ENCODE measurements at regions not wholly inside any gene's neighbourhood (a gene's known extent, or its start where the extent isn't known, plus 50 kb on each side); places are given as distances from the start of the nearest gene placed in this dataset.

DNA sequence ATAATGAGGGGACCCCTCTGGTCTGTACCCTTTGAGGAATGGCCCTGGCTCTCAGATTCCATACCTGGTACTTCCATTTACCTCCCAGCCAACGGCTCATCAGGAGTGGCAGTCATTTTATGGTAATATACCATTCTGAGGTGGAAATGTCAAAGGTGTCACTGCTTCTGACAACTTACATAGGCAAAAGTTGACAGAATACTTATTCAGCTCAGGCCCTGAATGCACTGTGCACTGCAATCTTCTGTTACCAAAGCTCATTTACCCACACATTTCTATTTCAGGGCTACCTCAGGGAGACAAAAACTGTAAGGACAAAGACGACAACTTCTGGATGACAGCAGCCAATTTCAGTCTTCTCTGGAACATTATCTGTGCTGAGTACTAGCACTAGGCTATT lies 212.2 kb upstream of the TMEM260 start:
- Mint-ChIP-seq H3K9me3 (ENCODE audit: unreplicated experiment) (no peaks in the 10 kb centered on the region), H3K36me3 (ENCODE audit: low read depth, unreplicated experiment) (no peaks in the 10 kb centered on the region), H3K27me3 (ENCODE audit: unreplicated experiment) (no peaks in the 10 kb centered on the region), H3K27ac (ENCODE audit: unreplicated experiment) (no peak overlapping the region), H3K4me1 (ENCODE audit: unreplicated experiment) (peaks cover 6% of the 10 kb centered on the region), H3K4me3 (ENCODE audit: unreplicated experiment) (no peak overlapping the region)
- TF ChIP-seq, protein P1, sequence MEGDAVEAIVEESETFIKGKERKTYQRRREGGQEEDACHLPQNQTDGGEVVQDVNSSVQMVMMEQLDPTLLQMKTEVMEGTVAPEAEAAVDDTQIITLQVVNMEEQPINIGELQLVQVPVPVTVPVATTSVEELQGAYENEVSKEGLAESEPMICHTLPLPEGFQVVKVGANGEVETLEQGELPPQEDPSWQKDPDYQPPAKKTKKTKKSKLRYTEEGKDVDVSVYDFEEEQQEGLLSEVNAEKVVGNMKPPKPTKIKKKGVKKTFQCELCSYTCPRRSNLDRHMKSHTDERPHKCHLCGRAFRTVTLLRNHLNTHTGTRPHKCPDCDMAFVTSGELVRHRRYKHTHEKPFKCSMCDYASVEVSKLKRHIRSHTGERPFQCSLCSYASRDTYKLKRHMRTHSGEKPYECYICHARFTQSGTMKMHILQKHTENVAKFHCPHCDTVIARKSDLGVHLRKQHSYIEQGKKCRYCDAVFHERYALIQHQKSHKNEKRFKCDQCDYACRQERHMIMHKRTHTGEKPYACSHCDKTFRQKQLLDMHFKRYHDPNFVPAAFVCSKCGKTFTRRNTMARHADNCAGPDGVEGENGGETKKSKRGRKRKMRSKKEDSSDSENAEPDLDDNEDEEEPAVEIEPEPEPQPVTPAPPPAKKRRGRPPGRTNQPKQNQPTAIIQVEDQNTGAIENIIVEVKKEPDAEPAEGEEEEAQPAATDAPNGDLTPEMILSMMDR (IDR thresholded peaks at IDR 0.05; ENCODE audit: unreplicated experiment): no peak
- no peak for DNase-seq (ENCODE audit: low spot score)

DNA sequence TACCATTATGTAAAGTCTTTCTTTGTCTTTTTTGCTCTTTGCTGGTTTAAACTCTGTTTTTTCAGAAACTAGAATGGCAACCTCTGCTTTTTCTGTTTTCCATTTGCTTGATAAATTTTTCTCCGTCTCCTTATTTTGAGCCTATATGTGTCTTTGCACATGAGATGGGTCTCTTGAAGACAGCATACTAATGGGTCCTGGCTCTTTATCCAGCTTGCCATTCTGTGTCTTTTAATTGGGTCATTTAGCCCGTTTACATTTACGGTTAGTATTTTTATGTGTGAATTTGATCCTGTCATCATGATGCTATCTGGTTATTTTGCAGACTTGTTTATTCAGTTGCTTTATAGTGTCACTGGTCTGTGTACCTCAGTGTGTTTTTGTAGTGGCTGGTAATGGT lies 207.9 kb upstream of the TMEM260 start:
- Mint-ChIP-seq H3K4me3 (ENCODE audit: unreplicated experiment) (no peak overlapping the region), H3K9me3 (ENCODE audit: unreplicated experiment) (no peaks in the 10 kb centered on the region), H3K4me1 (ENCODE audit: unreplicated experiment) (no peaks in the 10 kb centered on the region), H3K36me3 (ENCODE audit: low read depth, unreplicated experiment) (peaks cover 3% of the 10 kb centered on the region), H3K27me3 (ENCODE audit: unreplicated experiment) (no peaks in the 10 kb centered on the region), H3K27ac (ENCODE audit: unreplicated experiment) (no peak overlapping the region)
- TF ChIP-seq, protein P1 (IDR thresholded peaks at IDR 0.05; ENCODE audit: unreplicated experiment): no peak
- DNase-seq (ENCODE audit: low spot score): no peak

DNA sequence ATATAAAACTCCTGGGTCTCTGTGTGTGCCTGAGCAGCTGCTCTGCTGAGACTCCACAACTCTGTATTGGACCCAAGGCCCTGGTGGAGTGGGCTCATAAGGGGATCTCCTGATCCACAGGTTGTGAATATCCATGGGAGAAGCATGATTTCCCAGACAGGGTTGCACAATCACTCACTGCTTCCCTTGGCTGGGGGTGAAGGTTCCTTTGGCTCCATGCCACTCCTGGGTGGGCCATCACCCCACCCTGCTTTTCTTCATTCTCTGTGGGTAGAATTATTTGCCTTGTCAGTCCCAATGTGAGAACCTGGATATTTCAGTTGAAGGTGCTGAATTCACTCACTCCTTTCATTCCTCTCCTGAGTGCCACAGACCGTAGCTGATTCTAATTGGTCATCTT lies 205.2 kb upstream of the TMEM260 start:
- peaks cover 3% of the 10 kb centered on the region for H3K36me3 Mint-ChIP-seq (ENCODE audit: low read depth, unreplicated experiment)
- no peak for DNase-seq (ENCODE audit: low spot score)
- H3K9me3 Mint-ChIP-seq (ENCODE audit: unreplicated experiment): no peaks in the 10 kb centered on the region
- H3K4me1 Mint-ChIP-seq (ENCODE audit: unreplicated experiment): no peaks in the 10 kb centered on the region
- TF ChIP-seq, protein P1 (IDR thresholded peaks at IDR 0.05; ENCODE audit: unreplicated experiment): no peak
- no peak overlapping the region for H3K4me3 Mint-ChIP-seq (ENCODE audit: unreplicated experiment)
- H3K27ac Mint-ChIP-seq (ENCODE audit: unreplicated experiment): no peak overlapping the region
- H3K27me3 Mint-ChIP-seq (ENCODE audit: unreplicated experiment): no peaks in the 10 kb centered on the region

DNA sequence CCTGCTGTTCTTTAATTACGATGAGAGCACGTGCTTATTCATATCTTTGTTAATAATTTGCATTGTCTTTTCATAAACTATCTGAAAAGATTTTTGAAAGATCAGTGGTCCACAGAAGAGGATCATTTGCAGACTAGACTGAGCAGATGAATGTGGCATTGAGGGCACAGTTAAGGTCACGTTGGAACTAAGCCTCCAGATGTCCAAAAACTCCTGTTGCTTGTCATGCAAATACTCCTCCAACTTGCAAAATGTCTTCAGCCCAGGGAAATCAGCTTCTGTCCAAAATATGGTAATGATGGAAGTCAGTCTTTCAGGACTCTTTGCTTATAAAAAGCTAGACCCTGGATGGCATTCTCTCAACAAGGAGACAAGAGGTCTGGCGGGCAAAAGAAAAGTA lies 201.6 kb upstream of the TMEM260 start:
- Mint-ChIP-seq H3K4me3 (ENCODE audit: unreplicated experiment) (no peak overlapping the region), H3K36me3 (ENCODE audit: low read depth, unreplicated experiment) (no peaks in the 10 kb centered on the region), H3K27ac (ENCODE audit: unreplicated experiment) (no peak overlapping the region), H3K9me3 (ENCODE audit: unreplicated experiment) (no peaks in the 10 kb centered on the region), H3K4me1 (ENCODE audit: unreplicated experiment) (no peaks in the 10 kb centered on the region), H3K27me3 (ENCODE audit: unreplicated experiment) (no peaks in the 10 kb centered on the region)
- no peak for DNase-seq (ENCODE audit: low spot score)
- TF ChIP-seq, protein P1 (IDR thresholded peaks at IDR 0.05; ENCODE audit: unreplicated experiment): no peak

DNA sequence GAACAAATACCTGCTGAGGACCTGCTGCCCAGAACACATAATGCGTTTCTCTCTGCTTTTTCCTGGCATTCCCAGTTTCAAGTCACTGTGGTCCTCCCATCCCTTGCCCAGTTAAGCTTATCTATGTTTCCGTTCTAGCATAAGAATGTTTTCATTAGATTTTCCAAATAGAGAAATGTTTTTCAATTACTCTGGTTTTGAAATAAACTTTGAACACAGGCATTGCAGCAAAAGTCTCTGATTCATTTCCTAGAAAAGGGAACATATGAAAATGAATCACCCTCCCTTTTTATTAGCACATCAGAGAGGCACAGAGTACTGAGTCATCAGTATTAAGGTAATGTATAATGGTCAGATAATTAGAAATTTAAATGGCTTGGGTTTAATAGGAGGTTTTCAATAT lies 201.1 kb upstream of the TMEM260 start:
- TF ChIP-seq, protein P1 (IDR thresholded peaks at IDR 0.05; ENCODE audit: unreplicated experiment): no peak
- Mint-ChIP-seq H3K4me1 (ENCODE audit: unreplicated experiment) (no peaks in the 10 kb centered on the region), H3K27me3 (ENCODE audit: unreplicated experiment) (no peaks in the 10 kb centered on the region), H3K9me3 (ENCODE audit: unreplicated experiment) (no peaks in the 10 kb centered on the region), H3K27ac (ENCODE audit: unreplicated experiment) (no peak overlapping the region), H3K4me3 (ENCODE audit: unreplicated experiment) (no peak overlapping the region), H3K36me3 (ENCODE audit: low read depth, unreplicated experiment) (no peaks in the 10 kb centered on the region)
- no peak for DNase-seq (ENCODE audit: low spot score)
